ENCODE measurements at regions not wholly inside any gene's neighbourhood (a gene's known extent, or its start where the extent isn't known, plus 50 kb on each side); places are given as distances from the start of the nearest gene placed in this dataset.

DNA sequence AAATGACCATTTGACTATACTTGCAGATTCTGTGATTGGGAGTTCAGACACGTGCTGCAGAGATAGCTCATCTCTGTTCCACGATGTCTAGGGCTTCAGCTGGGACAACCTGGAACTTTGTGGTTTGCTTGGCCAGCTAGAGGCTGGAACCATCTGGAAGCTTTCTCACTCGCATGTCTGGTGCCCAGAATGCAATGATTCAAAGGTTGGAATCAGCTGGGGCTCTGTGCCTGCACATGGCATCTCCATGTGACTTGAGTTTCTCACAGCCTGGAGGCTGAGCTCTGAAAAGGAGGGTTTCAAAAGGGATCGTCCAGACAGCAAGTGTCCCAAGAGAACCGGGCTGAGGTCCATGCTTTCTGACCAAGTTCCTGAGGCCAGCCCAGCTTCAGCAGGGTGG lies 465.2 kb downstream of the GADD45G start:
- Histone ChIP-seq H3K9me3 (ENCODE audit: severe bottlenecking) (no peaks in the 10 kb centered on the region), H3K4me3 (ENCODE audit: severe bottlenecking) (no peak overlapping the region), H3K27ac (ENCODE audit: poor library complexity, severe bottlenecking) (no peak overlapping the region), H3K4me1 (ENCODE audit: insufficient read depth, poor library complexity, severe bottlenecking) (no peaks in the 10 kb centered on the region), H3K36me3 (ENCODE audit: low read depth) (no peaks in the 10 kb centered on the region), H3K27me3 (ENCODE audit: insufficient read depth, poor library complexity, severe bottlenecking) (peaks cover 7% of the 10 kb centered on the region)
- no peak for ATAC-seq (ENCODE audit: low read depth)
- DNase-seq (ENCODE audit: low spot score): no peak
- TF ChIP-seq, protein P1, sequence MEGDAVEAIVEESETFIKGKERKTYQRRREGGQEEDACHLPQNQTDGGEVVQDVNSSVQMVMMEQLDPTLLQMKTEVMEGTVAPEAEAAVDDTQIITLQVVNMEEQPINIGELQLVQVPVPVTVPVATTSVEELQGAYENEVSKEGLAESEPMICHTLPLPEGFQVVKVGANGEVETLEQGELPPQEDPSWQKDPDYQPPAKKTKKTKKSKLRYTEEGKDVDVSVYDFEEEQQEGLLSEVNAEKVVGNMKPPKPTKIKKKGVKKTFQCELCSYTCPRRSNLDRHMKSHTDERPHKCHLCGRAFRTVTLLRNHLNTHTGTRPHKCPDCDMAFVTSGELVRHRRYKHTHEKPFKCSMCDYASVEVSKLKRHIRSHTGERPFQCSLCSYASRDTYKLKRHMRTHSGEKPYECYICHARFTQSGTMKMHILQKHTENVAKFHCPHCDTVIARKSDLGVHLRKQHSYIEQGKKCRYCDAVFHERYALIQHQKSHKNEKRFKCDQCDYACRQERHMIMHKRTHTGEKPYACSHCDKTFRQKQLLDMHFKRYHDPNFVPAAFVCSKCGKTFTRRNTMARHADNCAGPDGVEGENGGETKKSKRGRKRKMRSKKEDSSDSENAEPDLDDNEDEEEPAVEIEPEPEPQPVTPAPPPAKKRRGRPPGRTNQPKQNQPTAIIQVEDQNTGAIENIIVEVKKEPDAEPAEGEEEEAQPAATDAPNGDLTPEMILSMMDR (IDR thresholded peaks at IDR 0.05; ENCODE audit: poor library complexity, severe bottlenecking): no peak

DNA sequence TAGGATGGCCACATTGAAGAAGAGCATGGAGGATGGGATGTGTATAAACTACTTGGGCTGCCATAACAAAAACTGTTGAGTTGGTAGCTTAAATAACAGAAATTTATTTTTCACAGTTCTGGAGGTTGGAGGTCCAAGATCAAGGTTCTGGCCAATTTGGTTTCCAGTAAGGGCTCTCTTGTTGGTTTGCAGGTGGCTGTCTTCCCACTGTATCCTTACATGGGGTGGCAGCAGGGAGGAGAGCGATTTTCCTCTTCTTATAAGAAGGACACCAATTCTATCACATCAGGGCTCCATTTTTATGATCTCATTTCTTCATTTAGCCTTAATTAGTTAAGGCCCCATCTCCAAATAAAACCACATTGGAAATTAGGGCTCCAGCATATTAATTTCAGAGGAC lies 465.7 kb downstream of the GADD45G start:
- H3K36me3 ChIP-seq (ENCODE audit: low read depth): no peaks in the 10 kb centered on the region
- no peak for ATAC-seq (ENCODE audit: low read depth)
- no peak overlapping the region for H3K27ac ChIP-seq (ENCODE audit: poor library complexity, severe bottlenecking)
- DNase-seq (ENCODE audit: low spot score): no peak
- H3K9me3 ChIP-seq (ENCODE audit: severe bottlenecking): no peaks in the 10 kb centered on the region
- no peak overlapping the region for H3K4me3 ChIP-seq (ENCODE audit: severe bottlenecking)
- TF ChIP-seq, protein P1 (IDR thresholded peaks at IDR 0.05; ENCODE audit: poor library complexity, severe bottlenecking): no peak
- H3K27me3 ChIP-seq (ENCODE audit: insufficient read depth, poor library complexity, severe bottlenecking): peaks cover 11% of the 10 kb centered on the region
- H3K4me1 ChIP-seq (ENCODE audit: insufficient read depth, poor library complexity, severe bottlenecking): no peaks in the 10 kb centered on the region

DNA sequence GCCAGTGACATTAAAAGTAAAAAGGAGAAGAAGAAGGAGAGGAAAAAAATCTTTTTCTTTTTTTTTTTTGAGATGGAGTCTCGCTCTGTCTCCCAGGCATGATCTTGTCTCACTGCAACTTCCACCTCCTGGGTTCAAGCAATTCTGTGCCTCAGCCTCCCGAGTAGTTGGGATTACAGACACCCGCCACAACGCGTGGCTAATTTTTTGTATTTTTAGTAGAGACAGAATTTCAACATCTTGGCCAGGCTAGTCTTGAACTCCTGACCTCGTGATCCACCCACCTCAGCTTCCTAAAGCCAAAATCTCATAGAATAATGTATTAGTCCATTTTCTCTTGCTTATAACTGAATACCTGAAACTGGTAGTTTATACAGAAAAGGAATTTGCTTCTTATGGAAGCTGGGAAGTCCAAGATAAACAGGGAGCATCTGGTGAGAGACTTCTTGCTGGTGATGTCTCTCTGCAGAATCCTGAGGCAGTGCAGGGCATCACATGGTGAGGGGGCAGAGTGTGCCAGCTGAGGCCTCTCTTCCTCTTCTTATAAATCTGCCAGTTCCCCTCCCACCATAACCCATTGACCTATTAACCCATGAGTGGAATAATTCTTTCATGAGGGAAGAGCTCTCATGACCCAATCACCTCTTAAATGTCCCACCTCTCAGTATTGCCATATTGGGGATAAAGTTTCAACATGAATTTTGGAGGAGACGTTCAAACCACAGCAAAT lies 466.3 kb downstream of the GADD45G start:
- H3K4me1 ChIP-seq (ENCODE audit: insufficient read depth, poor library complexity, severe bottlenecking): no peaks in the 10 kb centered on the region
- H3K4me3 ChIP-seq (ENCODE audit: severe bottlenecking): no peak overlapping the region
- ATAC-seq (ENCODE audit: low read depth) (no peak), DNase-seq (ENCODE audit: low spot score) (no peak)
- H3K36me3 ChIP-seq (ENCODE audit: low read depth): no peaks in the 10 kb centered on the region
- peaks cover 16% of the 10 kb centered on the region for H3K27me3 ChIP-seq (ENCODE audit: insufficient read depth, poor library complexity, severe bottlenecking)
- TF ChIP-seq, protein P1 (IDR thresholded peaks at IDR 0.05; ENCODE audit: poor library complexity, severe bottlenecking): no peak
- no peak overlapping the region for H3K27ac ChIP-seq (ENCODE audit: poor library complexity, severe bottlenecking)
- H3K9me3 ChIP-seq (ENCODE audit: severe bottlenecking): no peaks in the 10 kb centered on the region

DNA sequence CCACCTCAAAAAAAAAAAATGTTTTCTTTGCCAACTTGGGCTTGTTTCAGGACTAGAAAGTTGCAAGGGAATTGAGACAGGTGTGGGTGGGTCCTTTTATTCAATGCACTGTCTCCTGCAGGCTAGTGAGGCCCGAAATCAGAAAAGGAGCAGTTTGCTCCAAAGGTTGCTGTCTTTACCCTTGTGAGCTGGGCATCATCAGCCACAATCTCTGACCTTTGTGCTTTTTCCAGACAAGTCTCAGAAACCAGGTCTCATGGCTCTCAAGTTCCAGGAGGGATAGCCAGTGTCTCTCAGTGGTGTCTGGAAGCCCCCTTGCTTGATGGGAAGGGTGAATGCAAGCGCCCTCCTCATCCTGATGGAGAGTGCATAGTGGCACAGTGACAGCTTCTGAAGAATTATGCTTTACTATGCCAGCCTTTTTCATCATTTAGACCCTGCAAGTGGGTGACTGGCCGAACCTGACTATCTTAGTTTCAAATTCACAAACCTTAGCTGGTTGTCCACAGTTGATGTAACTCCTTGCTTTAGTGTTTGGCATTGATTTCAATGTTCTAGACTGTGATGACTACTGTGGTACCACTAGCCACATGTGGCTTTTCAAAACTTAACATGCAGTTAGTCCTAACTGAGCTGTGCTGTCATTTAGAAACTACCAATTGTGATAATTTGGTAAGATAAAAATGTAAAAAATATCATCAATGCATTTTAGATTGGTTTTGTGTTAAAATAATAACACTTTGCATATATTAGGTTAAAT lies 468.6 kb downstream of the GADD45G start:
- no peak overlapping the region for H3K4me3 ChIP-seq (ENCODE audit: severe bottlenecking)
- no peaks in the 10 kb centered on the region for H3K9me3 ChIP-seq (ENCODE audit: severe bottlenecking)
- ATAC-seq (ENCODE audit: low read depth) (no peak), DNase-seq (ENCODE audit: low spot score) (no peak)
- no peaks in the 10 kb centered on the region for H3K4me1 ChIP-seq (ENCODE audit: insufficient read depth, poor library complexity, severe bottlenecking)
- peaks cover 20% of the 10 kb centered on the region for H3K27me3 ChIP-seq (ENCODE audit: insufficient read depth, poor library complexity, severe bottlenecking)
- H3K36me3 ChIP-seq (ENCODE audit: low read depth): no peaks in the 10 kb centered on the region
- H3K27ac ChIP-seq (ENCODE audit: poor library complexity, severe bottlenecking): no peak overlapping the region
- TF ChIP-seq, protein P1 (IDR thresholded peaks at IDR 0.05; ENCODE audit: poor library complexity, severe bottlenecking): no peak
